GM18868 (cell line): ENCODE measurements at regions not wholly inside any gene's neighbourhood (a gene's known extent, or its start where the extent isn't known, plus 50 kb on each side); places are given as distances from the start of the nearest gene placed in this dataset.
"Not testable (repeated sequence)": the region's sequence is repeated elsewhere in the genome, so short reads cannot be mapped to it uniquely, and the experiment has no call there.

Source experiments
- ATAC-seq: cut with Tn5 transposase; IDR thresholded peaks from one replicate; pipeline ENCODE4 v1.9.1; 2021; ENCODE audit warnings: mild to moderate bottlenecking, moderate library complexity; ENCODE audit not compliant: unreplicated experiment

DNA sequence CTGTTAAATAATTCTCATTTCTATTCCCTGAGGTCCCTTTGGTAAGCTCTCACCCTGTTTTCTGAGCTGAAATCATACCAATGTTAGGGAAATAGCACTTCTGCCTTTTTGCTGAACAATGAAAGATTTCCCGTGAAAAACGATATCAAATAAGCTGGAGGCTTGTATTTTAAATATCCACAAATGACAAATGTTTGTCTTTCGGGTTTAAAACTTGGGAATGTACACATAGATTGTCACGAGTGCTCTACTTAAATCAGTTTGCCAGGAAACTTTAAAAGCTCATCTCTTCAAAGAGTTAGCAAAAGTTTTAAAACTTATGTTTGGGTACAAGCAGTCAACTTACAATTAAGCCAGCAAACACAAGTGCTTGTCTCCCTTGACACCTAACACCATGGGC lies 393.5 kb upstream of the MON1B start:
- no peak for ATAC-seq

- no peak for ATAC-seq
These were observed 390.8 kb upstream of the MON1B start for GRCh38 chr16:76800196-76800595.

- no peak for ATAC-seq
These were observed 389.6 kb upstream of the MON1B start for GRCh38 chr16:76801357-76801756.

DNA sequence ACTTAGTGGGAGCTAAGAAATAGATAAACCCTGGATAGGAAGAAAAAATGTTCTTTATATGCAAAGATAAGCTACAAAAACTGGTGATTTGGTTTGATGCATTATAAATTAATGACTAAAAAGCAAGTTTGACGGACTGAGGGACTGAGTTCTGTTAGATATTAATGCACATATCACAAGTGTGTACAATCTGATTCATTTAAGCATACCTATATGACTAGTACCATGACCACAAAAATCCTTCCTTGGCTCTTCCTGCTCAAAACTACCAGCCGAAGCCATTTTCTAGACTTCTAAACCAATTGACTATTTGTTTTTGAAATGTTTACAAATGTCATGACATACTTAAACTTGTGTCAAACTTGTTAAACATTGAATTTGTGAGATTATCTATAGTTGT lies 374.5 kb upstream of the MON1B start:
- no peak for ATAC-seq

- ATAC-seq, result no peak
These were observed 372.3 kb upstream of the MON1B start for GRCh38 chr16:76818606-76819181.

DNA sequence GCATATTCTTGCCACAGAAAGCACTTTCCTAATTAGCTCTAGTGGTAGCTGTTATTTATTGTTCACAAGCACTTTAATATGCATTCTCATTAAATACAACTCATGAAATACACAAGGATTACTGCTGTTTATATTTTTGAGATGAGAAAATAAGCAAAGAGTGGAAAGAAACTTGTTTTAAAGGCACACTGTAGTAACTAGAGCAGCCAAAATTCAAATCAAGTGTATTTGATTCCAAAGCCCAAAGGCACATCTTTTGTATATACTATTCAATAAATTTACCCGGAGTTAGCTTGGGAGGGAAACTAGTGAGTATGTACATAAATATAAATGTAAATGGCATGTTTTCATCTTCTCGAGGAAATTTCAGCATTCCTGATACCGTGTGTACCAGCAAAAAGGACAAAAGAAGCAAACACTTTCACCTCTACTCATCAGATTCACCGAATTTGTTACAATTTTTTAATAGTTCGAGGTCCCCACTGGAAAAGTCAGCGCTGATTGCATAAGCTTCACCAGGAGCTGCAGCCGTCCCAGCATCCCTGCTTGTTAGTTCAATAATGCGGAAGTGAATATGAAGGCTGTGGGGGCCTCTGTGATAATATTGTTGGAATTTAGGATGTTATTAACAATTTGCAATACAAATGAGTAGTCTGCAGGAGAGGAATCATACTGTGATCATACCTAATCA lies 371.6 kb upstream of the MON1B start:
- ATAC-seq, result no peak

GRCh38 chr16:76824221-76824620 lies 366.8 kb upstream of the MON1B start:
- ATAC-seq, result no peak

DNA sequence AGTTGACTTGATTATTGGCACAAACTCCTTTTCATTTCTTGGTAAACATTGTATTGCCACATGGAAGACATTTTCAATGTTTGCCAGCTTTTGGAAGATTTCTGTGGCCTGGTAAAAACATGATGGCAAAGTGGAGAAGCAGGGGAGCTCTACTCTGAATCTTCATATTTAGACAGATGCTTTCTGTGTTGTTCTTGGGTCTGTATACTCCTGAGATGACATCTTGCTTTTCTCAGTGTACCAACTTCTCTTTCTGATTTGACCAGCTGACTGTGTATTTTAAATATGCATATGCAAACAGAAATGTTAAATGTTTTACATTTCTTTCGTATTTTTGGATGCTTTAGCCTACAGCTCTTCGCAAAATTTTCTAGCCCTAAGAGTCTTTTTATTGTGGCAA lies 366.2 kb upstream of the MON1B start:
- ATAC-seq, result no peak

- no peak for ATAC-seq
These were observed 355.7 kb upstream of the MON1B start for GRCh38 chr16:76835339-76835738.

- ATAC-seq, result no peak
These were observed 355.1 kb upstream of the MON1B start for GRCh38 chr16:76835779-76836300.

GRCh38 chr16:76837872-76838271 lies 353.1 kb upstream of the MON1B start:
- no peak for ATAC-seq

- ATAC-seq, result no peak
These were observed 336.8 kb upstream of the MON1B start for GRCh38 chr16:76854234-76854633.

GRCh38 chr16:76856112-76856511 lies 334.9 kb upstream of the MON1B start:
- no peak for ATAC-seq

DNA sequence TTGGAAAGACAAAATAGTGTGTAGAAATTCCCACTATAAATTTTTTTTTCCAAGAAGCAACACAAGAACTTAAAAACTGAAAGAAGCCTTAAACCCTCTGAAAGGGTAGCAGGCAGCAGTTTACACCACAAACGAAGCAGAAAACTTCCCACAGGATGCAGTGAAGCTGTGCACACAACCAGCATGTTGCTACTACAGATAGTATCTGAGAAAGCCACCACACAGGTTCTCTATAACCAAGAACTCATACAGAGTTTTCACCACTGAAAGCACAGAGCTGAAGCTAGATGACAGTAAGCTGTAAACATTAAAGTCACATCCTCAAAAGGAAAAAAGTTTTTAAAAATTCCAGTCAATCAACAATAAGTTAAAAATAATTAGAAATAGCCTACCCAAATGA lies 333.6 kb upstream of the MON1B start:
- ATAC-seq, result no peak

- no peak for ATAC-seq
These were observed 328.1 kb upstream of the MON1B start for GRCh38 chr16:76862901-76863300.

- ATAC-seq, result no peak
These were observed 324.0 kb upstream of the MON1B start for GRCh38 chr16:76866994-76867393.

GRCh38 chr16:76875898-76876297 lies 315.1 kb upstream of the MON1B start:
- no peak for ATAC-seq

DNA sequence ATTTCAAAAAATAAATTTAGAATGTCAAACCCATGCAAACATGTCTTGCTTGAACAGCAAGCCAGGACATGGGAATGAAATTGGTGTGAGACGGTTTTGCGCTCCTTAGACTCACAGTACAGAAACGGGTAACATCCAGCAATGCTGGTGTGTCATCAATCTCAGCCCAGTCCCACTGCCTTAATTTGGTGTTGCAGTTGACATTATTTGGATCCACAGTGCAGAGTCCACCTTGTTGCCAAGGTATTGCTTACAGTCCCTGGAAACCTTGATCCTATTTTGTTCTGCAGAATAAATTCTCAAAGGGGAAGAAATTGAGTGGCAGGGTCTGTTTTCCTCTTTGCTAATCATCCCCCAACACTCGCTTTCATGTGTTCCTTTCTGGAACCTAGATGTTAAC lies 311.6 kb upstream of the MON1B start:
- no peak for ATAC-seq

DNA sequence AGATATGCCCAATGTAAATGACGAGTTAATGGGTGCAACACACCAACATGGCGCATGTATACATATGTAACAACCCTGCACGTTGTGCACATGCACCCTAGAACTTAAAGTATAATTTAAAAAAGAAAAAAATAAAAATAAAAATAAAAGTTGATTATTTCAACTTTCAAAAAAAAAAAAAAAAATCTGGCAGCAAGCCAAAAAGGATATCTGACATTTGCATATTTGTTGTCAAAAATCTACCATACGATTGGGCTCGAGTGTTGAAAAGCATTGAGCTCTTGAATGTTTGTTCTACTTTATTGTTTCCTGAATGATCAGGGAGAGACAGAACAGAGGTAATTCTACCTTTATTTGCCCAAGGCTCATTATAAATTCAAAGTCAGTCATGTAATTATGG lies 310.5 kb upstream of the MON1B start:
- not testable (repeated sequence) for ATAC-seq

GRCh38 chr16:76882105-76882504 lies 308.9 kb upstream of the MON1B start:
- no peak for ATAC-seq

DNA sequence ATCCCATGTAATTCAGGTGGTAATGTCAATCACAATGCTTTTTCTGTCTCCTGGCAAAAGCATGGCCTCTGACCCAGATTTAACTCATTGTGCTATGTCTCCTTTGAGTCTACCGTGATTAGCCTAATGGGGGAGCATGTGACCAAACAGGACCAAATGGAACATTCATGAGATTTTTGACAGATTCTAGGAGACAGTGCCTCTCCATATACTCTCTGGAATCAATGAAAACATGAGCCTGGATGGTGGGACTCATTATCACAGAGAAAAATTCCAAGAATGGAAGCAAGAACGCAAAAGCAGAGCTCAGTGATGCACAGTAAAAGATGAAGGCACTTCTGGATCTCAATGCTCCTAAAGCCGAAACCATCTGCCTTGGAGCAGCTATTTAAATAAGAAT lies 307.9 kb upstream of the MON1B start:
- ATAC-seq, result no peak

DNA sequence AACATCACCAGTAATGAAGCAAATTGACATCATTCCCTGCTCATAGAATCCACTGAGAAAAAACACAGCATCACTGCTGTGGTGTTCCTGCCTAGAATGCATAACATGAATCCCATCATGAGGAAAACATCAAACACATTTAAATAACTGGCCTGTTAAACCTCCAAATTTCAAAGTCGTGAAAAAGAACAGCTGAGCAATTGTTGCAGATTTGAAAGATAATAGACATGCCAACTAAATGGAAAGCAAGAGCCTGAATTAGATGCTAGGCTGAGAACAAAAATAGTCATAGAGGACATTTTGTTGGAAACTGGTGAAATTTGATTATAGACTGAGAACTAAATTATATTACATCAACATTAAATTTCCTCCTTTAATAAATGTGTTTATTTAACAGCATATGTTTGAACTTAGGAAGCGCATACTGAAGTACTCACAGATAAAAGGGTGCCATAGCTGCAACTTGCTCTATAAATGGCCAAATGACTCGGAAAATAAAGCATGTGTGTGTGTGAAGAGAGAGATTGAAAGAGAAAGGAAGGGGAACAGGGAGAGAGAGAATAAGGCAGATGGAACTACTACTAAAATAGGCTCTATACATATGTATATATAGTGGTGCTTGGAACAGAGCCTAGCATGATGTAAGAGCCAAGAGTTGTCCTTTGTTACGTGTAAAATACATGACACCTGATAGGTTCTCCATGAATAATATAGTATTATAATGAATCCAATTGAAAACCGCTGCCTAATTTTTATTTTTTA lies 305.0 kb upstream of the MON1B start:
- ATAC-seq, result no peak
